GM12878 (cell line): ENCODE measurements at regions not wholly inside any gene's neighbourhood (a gene's known extent, or its start where the extent isn't known, plus 50 kb on each side); places are given as distances from the start of the nearest gene placed in this dataset.

Experiments used
- CTCF ChIP-seq, 3 experiments: IDR thresholded peaks in 2 of 3; conservative IDR thresholded peaks in 1 of 3; 2 replicates each; pipeline ENCODE4 v1.5.1; 2011; ENCODE audit warnings: low read depth in 3 of 3, low read length in 3 of 3, mild to moderate bottlenecking in 3 of 3, control low read depth in 2 of 3, moderate library complexity in 2 of 3, inconsistent platforms in 1 of 3, mixed read lengths in 1 of 3; ENCODE audit not compliant: control insufficient read depth in 2 of 3, insufficient read depth in 1 of 3; ENCODE audit errors: extremely low read depth in 1 of 3
- DPF2 ChIP-seq: fragments of 450-650 bp; IDR thresholded peaks from 2 replicates; pipeline ENCODE4 v1.6.1; 2017; ENCODE audit warnings: mild to moderate bottlenecking
- POLR2A ChIP-seq: IDR thresholded peaks from 2 replicates; pipeline ENCODE4 v1.6.1; 2011; ENCODE audit warnings: low read depth, mild to moderate bottlenecking, low read length
- RAD21 ChIP-seq: IDR thresholded peaks from 2 replicates; pipeline ENCODE4 v1.6.1; 2011; ENCODE audit warnings: mild to moderate bottlenecking, low read depth, low read length, moderate library complexity; ENCODE audit not compliant: insufficient read depth
- RAD51 ChIP-seq: fragments of 450-650 bp; IDR thresholded peaks from 2 replicates; pipeline ENCODE4 v1.6.1; 2016; ENCODE audit warnings: moderate library complexity, mild to moderate bottlenecking, inconsistent platforms
- TF ChIP-seq, protein P1 (sequence below): IDR thresholded peaks from 2 replicates; pipeline ENCODE4 v1.6.1; 2011; ENCODE audit warnings: borderline replicate concordance, low read depth, mild to moderate bottlenecking, moderate library complexity, low read length; ENCODE audit not compliant: insufficient read depth, poor library complexity, severe bottlenecking

DNA sequence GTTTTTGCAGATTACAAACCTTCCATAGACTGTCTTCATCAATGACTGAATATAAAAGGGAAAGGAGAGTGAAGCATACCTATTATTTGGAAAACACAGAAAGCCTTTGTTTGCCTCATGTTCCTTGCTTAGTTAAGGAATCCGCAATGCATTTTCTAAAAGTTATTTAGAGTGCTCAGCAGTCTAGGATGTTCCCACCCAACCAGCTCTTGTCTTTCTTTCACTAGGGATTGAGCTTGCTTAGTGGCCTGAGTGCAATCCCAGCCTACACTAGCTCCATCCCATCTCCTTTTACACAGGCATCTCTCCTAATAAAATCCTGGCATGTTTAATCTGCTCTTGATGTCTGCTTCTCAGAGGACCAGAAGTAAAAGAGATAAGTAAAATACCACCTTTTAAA is 850.5 kb upstream of the GJE1 start:
- TF ChIP-seq CTCF (IDR thresholded peaks at IDR 0.05 in 2 of 3, conservative IDR thresholded peaks at IDR 0.05 in 1 of 3; ENCODE audit: control insufficient read depth in 2 of 3, extremely low read depth in 1 of 3, insufficient read depth in 1 of 3, low read depth in 3 of 3, low read length in 3 of 3) (no peak), RAD51 (no peak), DPF2 (no peak), POLR2A (no peak), RAD21 (no peak)
- TF ChIP-seq, protein P1, sequence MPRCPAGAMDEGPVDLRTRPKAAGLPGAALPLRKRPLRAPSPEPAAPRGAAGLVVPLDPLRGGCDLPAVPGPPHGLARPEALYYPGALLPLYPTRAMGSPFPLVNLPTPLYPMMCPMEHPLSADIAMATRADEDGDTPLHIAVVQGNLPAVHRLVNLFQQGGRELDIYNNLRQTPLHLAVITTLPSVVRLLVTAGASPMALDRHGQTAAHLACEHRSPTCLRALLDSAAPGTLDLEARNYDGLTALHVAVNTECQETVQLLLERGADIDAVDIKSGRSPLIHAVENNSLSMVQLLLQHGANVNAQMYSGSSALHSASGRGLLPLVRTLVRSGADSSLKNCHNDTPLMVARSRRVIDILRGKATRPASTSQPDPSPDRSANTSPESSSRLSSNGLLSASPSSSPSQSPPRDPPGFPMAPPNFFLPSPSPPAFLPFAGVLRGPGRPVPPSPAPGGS, result no peak
